ENCODE measurements at regions not wholly inside any gene's neighbourhood (a gene's known extent, or its start where the extent isn't known, plus 50 kb on each side); places are given as distances from the start of the nearest gene placed in this dataset.

GRCh38 chr3:153094386-153094785, 67.6 kb upstream of the RAP2B start:
- POLR2A ChIA-PET = no interaction called here
- DNase-seq (ENCODE audit: low read depth, low spot score) (no peak), FAIRE-seq (peak; percentile 75), ATAC-seq (no peak)
- CTCF ChIA-PET = interaction anchor here (0.6 kb wide), 1 partner anchor 46 kb away, joined by 3 read pairs; no protein-coding TSS in a partner anchor
- SMC1A ChIA-PET (ENCODE audit: uncharacterized antibody, unreplicated experiment) = no interaction called here
- intact Hi-C loops (cut with micrococcal nuclease; ENCODE audit: unreplicated experiment) (no loop called here), in situ Hi-C loops (cut with MboI) (no loop called here)
- Histone ChIP-seq H4K20me1 (ENCODE audit: control insufficient read depth, insufficient read depth) (no peaks in the 10 kb centered on the region), H2AFZ (ENCODE audit: control insufficient read depth, low read depth, low read length) (no peak overlapping the region; the same call in 1 of the 2 replicates), H3K79me2 (ENCODE audit: control insufficient read depth, insufficient read depth, low read length) (no peaks in the 10 kb centered on the region), H3K27me3 (replicated peaks in 1 of 2; ENCODE audit: control insufficient read depth in 2 of 2, insufficient read depth in 2 of 2, low read length in 1 of 2) (no peaks in the 10 kb centered on the region), H3K4me1 (ENCODE audit: control insufficient read depth, insufficient read depth, low read length) (peaks cover 6% of the 10 kb centered on the region; the same call in 1 of the 2 replicates), H3K4me2 (ENCODE audit: control insufficient read depth, insufficient read depth) (no peak overlapping the region), H3K27ac (ENCODE audit: control insufficient read depth, insufficient read depth) (no peak overlapping the region), H3K9ac (ENCODE audit: control insufficient read depth, insufficient read depth, low read length) (no peak overlapping the region), H3K9me3 (replicated peaks; ENCODE audit: control insufficient read depth, insufficient read depth, low read length) (no peaks in the 10 kb centered on the region), H3K4me3 (no peak overlapping the region), H3K36me3 (ENCODE audit: control insufficient read depth in 2 of 2, insufficient read depth in 2 of 2, low read length in 1 of 2) (no peaks in the 10 kb centered on the region)
- WGBS (ENCODE audit: insufficient coverage, insufficient replicate concordance, low lambda C conversion rate, missing lambda C conversion rate) = 39% methylated on average over 1 of the region's 1 CpG
- RAD21 ChIA-PET (ENCODE audit: unreplicated experiment) = no interaction called here
- TF ChIP-seq ETV6 (conservative IDR thresholded peaks at IDR 0.05 in 1 of 2, IDR thresholded peaks at IDR 0.05 in 1 of 2; ENCODE audit: borderline replicate concordance in 1 of 2, low read depth in 1 of 2) (no peak), SIN3A (IDR thresholded peaks at IDR 0.05; ENCODE audit: low read depth, low read length) (no peak), CTCF (IDR thresholded peaks at IDR 0.05 in 2 of 3, conservative IDR thresholded peaks at IDR 0.05 in 1 of 3; ENCODE audit: control insufficient read depth in 2 of 3, extremely low read depth in 1 of 3, insufficient read depth in 1 of 3, low read depth in 3 of 3, low read length in 3 of 3) (no peak), TCF3 (IDR thresholded peaks at IDR 0.05; ENCODE audit: borderline replicate concordance, insufficient read depth, low read depth, low read length) (no peak), HSF1 (IDR thresholded peaks at IDR 0.05; ENCODE audit: low read depth, low read length) (no peak), SIX5 (IDR thresholded peaks at IDR 0.05; ENCODE audit: low read depth, low read length, severe bottlenecking) (no peak), USF2 (IDR thresholded peaks at IDR 0.05; ENCODE audit: borderline replicate concordance, low read depth, low read length) (no peak), FOXM1 (IDR thresholded peaks at IDR 0.05; ENCODE audit: low read depth, low read length) (no peak), E2F4 (IDR thresholded peaks at IDR 0.05; ENCODE audit: low read depth, low read length) (no peak), SREBF1 (IDR thresholded peaks at IDR 0.05; ENCODE audit: low read length) (no peak), STAT3 (IDR thresholded peaks at IDR 0.05; ENCODE audit: low read depth, low read length) (no peak), BMI1 (IDR thresholded peaks at IDR 0.05; ENCODE audit: borderline replicate concordance) (no peak), ZBTB11 (CRISPR knock-in tag; IDR thresholded peaks at IDR 0.05) (no peak), SREBF2 (IDR thresholded peaks at IDR 0.05; ENCODE audit: low read length) (no peak), ZNF24 (IDR thresholded peaks at IDR 0.05) (no peak)
- BruUV-seq (replicated peaks) = no TSS peak

Measured in GM12878 (cell line).